ENCODE measurements at regions not wholly inside any gene's neighbourhood (a gene's known extent, or its start where the extent isn't known, plus 50 kb on each side); places are given as distances from the start of the nearest gene placed in this dataset.

DNA sequence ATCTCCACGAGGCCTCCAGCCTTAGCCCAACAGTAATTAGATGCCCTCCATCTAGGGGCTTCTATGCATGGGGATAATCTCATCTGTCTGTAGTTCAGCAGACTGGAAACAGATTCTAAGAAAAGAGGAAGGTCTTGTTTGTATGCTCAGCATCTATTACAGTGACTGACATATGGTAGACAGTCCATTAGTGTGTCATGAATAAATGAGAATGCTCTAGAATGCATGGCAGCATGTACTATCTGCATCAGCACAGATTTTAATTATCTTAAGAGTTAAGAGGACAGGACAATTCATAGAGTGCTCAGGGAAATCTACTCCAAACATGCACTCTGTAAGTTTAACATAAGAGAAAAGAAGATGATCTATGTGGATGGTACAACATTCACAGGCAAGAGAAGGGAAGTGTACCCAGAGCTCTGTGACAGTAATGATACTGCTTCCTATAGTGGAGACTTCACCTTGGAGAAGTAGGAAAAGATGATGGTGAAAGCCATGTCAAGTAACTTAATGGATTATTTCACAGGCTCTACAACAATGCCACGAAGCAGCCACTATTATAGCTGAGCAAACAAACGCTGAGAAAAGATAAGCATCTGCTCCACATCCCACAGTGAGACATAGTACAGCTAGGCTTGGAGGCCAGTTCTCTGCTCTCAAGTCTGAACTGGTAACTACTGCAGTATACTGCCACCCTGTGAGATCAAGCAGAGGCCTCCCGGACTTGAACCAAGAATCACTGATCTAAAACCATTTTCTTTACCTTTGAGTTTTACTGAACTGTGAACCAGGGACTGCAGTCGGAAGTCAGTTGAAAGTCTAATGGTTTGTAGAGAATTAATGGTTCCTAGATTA, 309.2 kb upstream of the SPTLC3 start:
- Histone ChIP-seq H3K9me3 (ENCODE audit: control insufficient read depth, insufficient read depth, low read depth, low read length) (no peaks in the 10 kb centered on the region), H3K36me3 (ENCODE audit: control insufficient read depth in 2 of 2, insufficient read depth in 1 of 2, low read length in 2 of 2) (no peaks in the 10 kb centered on the region), H3K4me1 (ENCODE audit: control insufficient read depth, insufficient read depth, low read length) (no peaks in the 10 kb centered on the region), H3K4me3 (ENCODE audit: low read depth, low read length) (no peak overlapping the region), H3K27ac (ENCODE audit: extremely low read depth, low read depth, low read length) (no peak overlapping the region)
- TF ChIP-seq ZNF169 (tag by site-specific recombination; IDR thresholded peaks at IDR 0.05): no peak
- TF ChIP-seq ZBTB48 (tag by site-specific recombination; IDR thresholded peaks at IDR 0.05): no peak
- no peak for TF ChIP-seq ZBTB11 (tag by site-specific recombination; conservative IDR thresholded peaks at IDR 0.05; ENCODE audit: low read depth)
- ChIA-PET CTCF (no interaction called here), POLR2A (no interaction called here)

DNA sequence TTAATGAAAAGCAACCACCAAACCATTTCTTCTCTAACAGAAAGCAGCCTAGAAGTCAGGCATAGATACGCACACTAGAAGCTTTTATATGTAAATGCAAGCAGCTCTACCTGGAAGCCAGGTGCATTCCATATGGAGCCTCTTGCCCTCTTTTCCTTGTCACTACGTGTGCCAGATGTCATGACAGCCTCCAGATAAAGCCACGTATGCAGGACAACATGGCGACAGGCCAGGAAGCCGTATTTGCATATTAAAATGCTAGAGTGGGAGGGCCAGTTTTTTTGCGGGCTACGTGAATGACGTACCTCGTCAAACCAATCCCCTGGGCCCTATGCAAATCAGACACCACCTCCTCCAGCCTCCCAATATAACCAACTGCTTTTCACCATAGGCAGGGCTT, 308.1 kb upstream of the SPTLC3 start:
- H3K36me3 ChIP-seq (ENCODE audit: control insufficient read depth in 2 of 2, insufficient read depth in 1 of 2, low read length in 2 of 2): no peaks in the 10 kb centered on the region
- no peak overlapping the region for H3K4me3 ChIP-seq (ENCODE audit: low read depth, low read length)
- no peaks in the 10 kb centered on the region for H3K4me1 ChIP-seq (ENCODE audit: control insufficient read depth, insufficient read depth, low read length)
- TF ChIP-seq ZNF701 (tag by site-specific recombination; IDR thresholded peaks at IDR 0.05): no peak
- TF ChIP-seq MZF1 (tag by site-specific recombination; IDR thresholded peaks at IDR 0.05; ENCODE audit: borderline replicate concordance): no peak
- TF ChIP-seq FEZF1 (tag by site-specific recombination; IDR thresholded peaks at IDR 0.05): no peak
- TF ChIP-seq ZNF138 (tag by site-specific recombination; IDR thresholded peaks at IDR 0.05; ENCODE audit: borderline replicate concordance): no peak
- TF ChIP-seq ZNF530 (tag by site-specific recombination; IDR thresholded peaks at IDR 0.05; ENCODE audit: low read depth): no peak
- no peak for TF ChIP-seq ZNF362 (tag by site-specific recombination; IDR thresholded peaks at IDR 0.05)
- no peak for TF ChIP-seq ZNF391 (tag by site-specific recombination; IDR thresholded peaks at IDR 0.05; ENCODE audit: borderline replicate concordance, low read depth)
- no peak for TF ChIP-seq ZNF473 (tag by site-specific recombination; IDR thresholded peaks at IDR 0.05)
- TF ChIP-seq KLF16 (tag by site-specific recombination; IDR thresholded peaks at IDR 0.05): no peak
- no peak for TF ChIP-seq ZSCAN5A (tag by site-specific recombination; IDR thresholded peaks at IDR 0.05)
- TF ChIP-seq PRDM6 (tag by site-specific recombination; IDR thresholded peaks at IDR 0.05): no peak
- TF ChIP-seq ZNF426 (tag by site-specific recombination; IDR thresholded peaks at IDR 0.05): no peak
- TF ChIP-seq ZNF692 (tag by site-specific recombination; IDR thresholded peaks at IDR 0.05): no peak
- no peak for TF ChIP-seq MYNN (tag by site-specific recombination; IDR thresholded peaks at IDR 0.05; ENCODE audit: borderline replicate concordance)
- TF ChIP-seq ZBTB7A (tag by site-specific recombination; IDR thresholded peaks at IDR 0.05; ENCODE audit: low read depth): no peak
- CTCF ChIA-PET: no interaction called here
- POLR2A ChIA-PET: no interaction called here
- no peak overlapping the region for H3K27ac ChIP-seq (ENCODE audit: extremely low read depth, low read depth, low read length)
- H3K9me3 ChIP-seq (ENCODE audit: control insufficient read depth, insufficient read depth, low read depth, low read length): no peaks in the 10 kb centered on the region
